Endodermal cell (in vitro differentiated cells): ENCODE measurements at regions not wholly inside any gene's neighbourhood (a gene's known extent, or its start where the extent isn't known, plus 50 kb on each side); places are given as distances from the start of the nearest gene placed in this dataset.

ENCODE experiments used
- DNase-seq: peaks from one replicate; pipeline ENCODE4 v3.0.0-alpha.2; 2017
- H3K27ac ChIP-seq: 2 replicates; pipeline ENCODE4 v1.5.1; 2013; ENCODE audit warnings: mild to moderate bottlenecking, low read depth, low read length, moderate library complexity
- H3K27me3 ChIP-seq: 2 replicates; pipeline ENCODE4 v1.6.1; 2013; ENCODE audit warnings: mild to moderate bottlenecking, low read length, moderate library complexity; ENCODE audit not compliant: insufficient read depth, control insufficient read depth, poor library complexity, severe bottlenecking
- H3K36me3 ChIP-seq: 2 replicates; pipeline ENCODE4 v1.7.0; 2013; ENCODE audit warnings: mild to moderate bottlenecking, low read length, moderate library complexity; ENCODE audit not compliant: control insufficient read depth, insufficient read depth
- H3K4me1 ChIP-seq: one replicate; pipeline ENCODE4 v1.7.0; 2013; ENCODE audit warnings: low read length; ENCODE audit not compliant: control insufficient read depth, insufficient read depth
- H3K4me3 ChIP-seq: 2 replicates; pipeline ENCODE4 v1.5.1; 2013; ENCODE audit warnings: mild to moderate bottlenecking, low read length, moderate library complexity
- H3K9ac ChIP-seq: 2 replicates; pipeline ENCODE4 v1.6.1; 2013; ENCODE audit warnings: mild to moderate bottlenecking, low read length, moderate library complexity; ENCODE audit not compliant: poor library complexity, severe bottlenecking; ENCODE audit errors: extremely low read depth
- H3K9me3 ChIP-seq: 2 replicates; pipeline ENCODE4 v1.6.1; 2013; ENCODE audit warnings: mild to moderate bottlenecking, low read length, moderate library complexity; ENCODE audit not compliant: control insufficient read depth
- H3K27ac Mint-ChIP-seq: 2 replicates; pipeline ENCODE4 v1.8.0; 2020; ENCODE audit warnings: mixed read lengths
- H3K27me3 Mint-ChIP-seq: 2 replicates; pipeline ENCODE4 v1.8.0; 2021; ENCODE audit warnings: mild to moderate bottlenecking, mixed read lengths; ENCODE audit not compliant: insufficient read depth
- H3K36me3 Mint-ChIP-seq: 2 replicates; pipeline ENCODE4 v1.8.0; 2020; ENCODE audit warnings: low read depth, mixed read lengths
- H3K4me1 Mint-ChIP-seq: 2 replicates; pipeline ENCODE4 v1.8.0; 2020; ENCODE audit warnings: mixed read lengths
- H3K4me3 Mint-ChIP-seq: 2 replicates; pipeline ENCODE4 v1.8.0; 2020; ENCODE audit warnings: mild to moderate bottlenecking, moderate library complexity, mixed read lengths
- H3K9me3 Mint-ChIP-seq: 2 replicates; pipeline ENCODE4 v1.8.0; 2020; ENCODE audit warnings: mild to moderate bottlenecking, mixed read lengths
- CTCF ChIP-seq: fragments of 200-600 bp; sonication (generic); conservative IDR thresholded peaks from 2 replicates; pipeline ENCODE4 v1.5.0; 2021; ENCODE audit warnings: antibody characterized with exemption, mild to moderate bottlenecking
- WGBS, 2 experiments: methylation state at CpG; one replicate each; pipeline versions ENCODE4 v1.1.5 to v1.1.7; 2013; ENCODE audit warnings: missing lambda C conversion rate in 2 of 2, mixed read lengths in 1 of 2; ENCODE audit not compliant: insufficient coverage in 1 of 2, insufficient read length in 1 of 2; 5-methylcytosine and 5-hydroxymethylcytosine counted together

- Histone ChIP-seq H3K36me3 (no peaks in the 10 kb centered on the region), H3K27ac (no peak overlapping the region), H3K4me3 (no peak overlapping the region), H3K9ac (no peak overlapping the region), H3K9me3 (peaks cover 18% of the 10 kb centered on the region), H3K4me1 (no peaks in the 10 kb centered on the region), H3K27me3 (no peaks in the 10 kb centered on the region)
- DNase-seq = no peak
- H3K27ac Mint-ChIP-seq = no peak overlapping the region
- H3K4me1 Mint-ChIP-seq = no peaks in the 10 kb centered on the region
- peaks cover 41% of the 10 kb centered on the region for H3K9me3 Mint-ChIP-seq
- TF ChIP-seq CTCF = no peak
- no peaks in the 10 kb centered on the region for H3K27me3 Mint-ChIP-seq
- H3K36me3 Mint-ChIP-seq = peaks cover 13% of the 10 kb centered on the region
- H3K4me3 Mint-ChIP-seq = no peak overlapping the region
Observed at GRCh38 chr2:167415068-167415467, 526.8 kb downstream of the XIRP2 start.

- Mint-ChIP-seq H3K36me3 (peaks cover 13% of the 10 kb centered on the region), H3K9me3 (peaks cover 52% of the 10 kb centered on the region)
- DNase-seq = no peak
Observed at GRCh38 chr2:167411367-167411766, 523.1 kb downstream of the XIRP2 start.

GRCh38 chr2:167406558-167406957 lies 518.3 kb downstream of the XIRP2 start:
- Mint-ChIP-seq H3K36me3 (peaks cover 10% of the 10 kb centered on the region), H3K4me3 (peak overlapping the region; percentile 46), H3K27ac (peak overlapping the region; percentile 99), H3K4me1 (peaks cover 18% of the 10 kb centered on the region), H3K9me3 (peaks cover 36% of the 10 kb centered on the region), H3K27me3 (peaks cover 8% of the 10 kb centered on the region)
- DNase-seq = peak; percentile 93
- 0 to 5% methylated on average over 3 to 4 of the region's 4 CpGs for WGBS, 2 experiments
- H3K36me3 ChIP-seq = no peaks in the 10 kb centered on the region
- H3K27me3 ChIP-seq = no peaks in the 10 kb centered on the region
- peak overlapping the region; percentile 69 for H3K27ac ChIP-seq
- H3K9ac ChIP-seq = peak overlapping the region; percentile 58
- no peaks in the 10 kb centered on the region for H3K4me1 ChIP-seq
- peaks cover 15% of the 10 kb centered on the region for H3K9me3 ChIP-seq
- H3K4me3 ChIP-seq = peak overlapping the region; percentile 64
- TF ChIP-seq CTCF = no peak

More at GRCh38 chr2:167411367-167411766, 523.1 kb downstream of the XIRP2 start:
- Histone ChIP-seq H3K9ac (no peak overlapping the region), H3K27ac (no peak overlapping the region), H3K36me3 (no peaks in the 10 kb centered on the region), H3K4me3 (no peak overlapping the region), H3K9me3 (peaks cover 18% of the 10 kb centered on the region), H3K27me3 (no peaks in the 10 kb centered on the region), H3K4me1 (no peaks in the 10 kb centered on the region)
- Mint-ChIP-seq H3K4me1 (peaks cover 13% of the 10 kb centered on the region), H3K27me3 (peaks cover 5% of the 10 kb centered on the region), H3K4me3 (no peak overlapping the region), H3K27ac (no peak overlapping the region)
- no peak for TF ChIP-seq CTCF
